ENCODE measurements at regions not wholly inside any gene's neighbourhood (a gene's known extent, or its start where the extent isn't known, plus 50 kb on each side); places are given as distances from the start of the nearest gene placed in this dataset.
"Not testable (repeated sequence)": the region's sequence is repeated elsewhere in the genome, so short reads cannot be mapped to it uniquely, and the experiment has no call there.

- ChIA-PET POLR2A (ENCODE audit: unreplicated experiment) (no interaction called here), CTCF (no interaction called here)
- Histone ChIP-seq H2BK120ac (ENCODE audit: low read depth, low read length) (no peak overlapping the region), H2BK5ac (ENCODE audit: low read depth, low read length, poor library complexity, severe bottlenecking) (no peak overlapping the region), H3K4ac (ENCODE audit: low read depth, low read length) (no peak overlapping the region), H3K14ac (replicated peaks; ENCODE audit: low read depth, low read length) (no peak overlapping the region), H3K23ac (ENCODE audit: low read depth, low read length) (no peak overlapping the region), H4K8ac (ENCODE audit: low read depth in 2 of 2, low read length in 2 of 2) (no peak overlapping the region), H3K27ac (ENCODE audit: insufficient read depth, low read length) (no peak overlapping the region), H4K20me1 (ENCODE audit: insufficient read depth, low read length) (no peaks in the 10 kb centered on the region), H2AFZ (replicated peaks; ENCODE audit: low read length, poor library complexity) (peak overlapping the region; percentile 43), H3K56ac (ENCODE audit: extremely low read depth, insufficient read depth, low read length) (no peak overlapping the region), H3K36me3 (ENCODE audit: control insufficient read depth, insufficient read depth, low read length) (no peaks in the 10 kb centered on the region), H2BK20ac (ENCODE audit: low read depth, low read length) (no peak overlapping the region), H2AK9ac (replicated peaks; ENCODE audit: low read depth, low read length, poor library complexity) (no peak overlapping the region), H3K4me3 (ENCODE audit: insufficient read depth, low read depth, low read length) (no peak overlapping the region), H3K4me1 (ENCODE audit: control insufficient read depth, insufficient read depth, low read length) (no peaks in the 10 kb centered on the region; the same call in 1 of the 2 replicates), H3K9me1 (ENCODE audit: insufficient read depth, low read length) (no peaks in the 10 kb centered on the region), H3K9me3 (ENCODE audit: control insufficient read depth, insufficient read depth, low read length) (no peaks in the 10 kb centered on the region), H3K9ac (ENCODE audit: low read depth, low read length) (no peak overlapping the region), H2AK5ac (ENCODE audit: low read depth, low read length) (no peak overlapping the region), H3K27me3 (ENCODE audit: control insufficient read depth, insufficient read depth, low read length) (no peaks in the 10 kb centered on the region), H3K4me2 (ENCODE audit: low read depth, low read length) (no peak overlapping the region), H3K79me1 (ENCODE audit: low read depth in 1 of 2, low read length in 2 of 2) (no peaks in the 10 kb centered on the region), H2BK15ac (ENCODE audit: low read depth, low read length) (no peak overlapping the region), H4K5ac (ENCODE audit: low read depth, low read length) (no peak overlapping the region), H3K18ac (ENCODE audit: low read depth, low read length) (no peak overlapping the region), H4K91ac (ENCODE audit: insufficient read depth, low read depth, low read length) (no peak overlapping the region)
- ATAC-seq (ENCODE audit: low read depth) (peak; percentile 29; the same call in 1 of the 2 replicates), DNase-seq (no peak)
- BruUV-seq (replicated peaks), result no TSS peak
- dilution Hi-C loops (cut with HindIII; ENCODE audit: low sequenced_read_pairs, unreplicated experiment), result no loop called here
- intact Hi-C loops (cut with micrococcal nuclease), result no loop called here
- TF ChIP-seq RAD21 (IDR thresholded peaks at IDR 0.05; ENCODE audit: low read length) (no peak), SMC3 (IDR thresholded peaks at IDR 0.05; ENCODE audit: low read depth, low read length) (no peak), ELK1 (IDR thresholded peaks at IDR 0.05; ENCODE audit: borderline replicate concordance, low read depth, low read length) (no peak), RFX5 (IDR thresholded peaks at IDR 0.05; ENCODE audit: low read depth, low read length) (no peak), FOS (IDR thresholded peaks at IDR 0.05; ENCODE audit: low read depth, low read length) (no peak), MAFK (IDR thresholded peaks at IDR 0.05; ENCODE audit: low read depth, low read length) (no peak), NFE2L2 (IDR thresholded peaks at IDR 0.05; ENCODE audit: low read depth, low read length) (no peak), MAZ (IDR thresholded peaks at IDR 0.05; ENCODE audit: borderline replicate concordance, low read depth, low read length) (no peak), RCOR1 (IDR thresholded peaks at IDR 0.05; ENCODE audit: insufficient replicate concordance, low read length) (no peak), POLR2A (IDR thresholded peaks at IDR 0.05; ENCODE audit: low read depth, low read length) (no peak)
- in situ Hi-C loops (cut with MboI; ENCODE audit: low sequenced_read_pairs), result no loop called here
- 61% methylated on average over 19 of the region's 29 CpGs; no CpG with 5 or more reads in 1 of the 2 experiments for WGBS, 2 experiments (ENCODE audit: extremely low coverage in 2 of 2, insufficient read length in 1 of 2)
Measured at GRCh38 chr3:75396316-75396802, 267.8 kb upstream of the FRG2C start.

GRCh38 chr3:75397486-75397885 is 266.6 kb upstream of the FRG2C start:
- H4K8ac ChIP-seq (ENCODE audit: low read depth in 2 of 2, low read length in 2 of 2); H3K27me3 ChIP-seq (ENCODE audit: control insufficient read depth, insufficient read depth, low read length); H3K23ac ChIP-seq (ENCODE audit: low read depth, low read length); H3K4me2 ChIP-seq (ENCODE audit: low read depth, low read length); H4K91ac ChIP-seq (ENCODE audit: insufficient read depth, low read depth, low read length); H3K36me3 ChIP-seq (ENCODE audit: control insufficient read depth, insufficient read depth, low read length); H3K79me1 ChIP-seq (ENCODE audit: low read depth in 1 of 2, low read length in 2 of 2); ATAC-seq (ENCODE audit: low read depth); H3K4me1 ChIP-seq (ENCODE audit: control insufficient read depth, insufficient read depth, low read length); intact Hi-C loops (cut with micrococcal nuclease); H3K9me1 ChIP-seq (ENCODE audit: insufficient read depth, low read length); H3K14ac ChIP-seq (replicated peaks; ENCODE audit: low read depth, low read length); DNase-seq; H4K20me1 ChIP-seq (ENCODE audit: insufficient read depth, low read length); H2BK5ac ChIP-seq (ENCODE audit: low read depth, low read length, poor library complexity, severe bottlenecking); H2AK9ac ChIP-seq (replicated peaks; ENCODE audit: low read depth, low read length, poor library complexity); H2AFZ ChIP-seq (replicated peaks; ENCODE audit: low read length, poor library complexity); H3K4ac ChIP-seq (ENCODE audit: low read depth, low read length); H2BK20ac ChIP-seq (ENCODE audit: low read depth, low read length); H4K5ac ChIP-seq (ENCODE audit: low read depth, low read length); H2BK15ac ChIP-seq (ENCODE audit: low read depth, low read length); H2AK5ac ChIP-seq (ENCODE audit: low read depth, low read length); H3K9ac ChIP-seq (ENCODE audit: low read depth, low read length); H2BK120ac ChIP-seq (ENCODE audit: low read depth, low read length); in situ Hi-C loops (cut with MboI; ENCODE audit: low sequenced_read_pairs); H3K18ac ChIP-seq (ENCODE audit: low read depth, low read length); H3K9me3 ChIP-seq (ENCODE audit: control insufficient read depth, insufficient read depth, low read length); H3K4me3 ChIP-seq (ENCODE audit: insufficient read depth, low read depth, low read length); H3K56ac ChIP-seq (ENCODE audit: extremely low read depth, insufficient read depth, low read length); dilution Hi-C loops (cut with HindIII; ENCODE audit: low sequenced_read_pairs, unreplicated experiment); BruUV-seq (replicated peaks); H3K27ac ChIP-seq (ENCODE audit: insufficient read depth, low read length); CTCF ChIA-PET; POLR2A ChIA-PET (ENCODE audit: unreplicated experiment): not testable (repeated sequence)
- WGBS, 2 experiments (ENCODE audit: extremely low coverage in 2 of 2, insufficient read length in 1 of 2), result 68% methylated on average over 4 of the region's 20 CpGs; no CpG with 5 or more reads in 1 of the 2 experiments

Measured in IMR-90 (cell line).